GM04503 (cell line): ENCODE measurements at regions not wholly inside any gene's neighbourhood (a gene's known extent, or its start where the extent isn't known, plus 50 kb on each side); places are given as distances from the start of the nearest gene placed in this dataset.

Experiments
- DNase-seq: peaks from one replicate; pipeline ENCODE4 v3.0.0-alpha.2; 2012; ENCODE audit warnings: low read depth

DNA sequence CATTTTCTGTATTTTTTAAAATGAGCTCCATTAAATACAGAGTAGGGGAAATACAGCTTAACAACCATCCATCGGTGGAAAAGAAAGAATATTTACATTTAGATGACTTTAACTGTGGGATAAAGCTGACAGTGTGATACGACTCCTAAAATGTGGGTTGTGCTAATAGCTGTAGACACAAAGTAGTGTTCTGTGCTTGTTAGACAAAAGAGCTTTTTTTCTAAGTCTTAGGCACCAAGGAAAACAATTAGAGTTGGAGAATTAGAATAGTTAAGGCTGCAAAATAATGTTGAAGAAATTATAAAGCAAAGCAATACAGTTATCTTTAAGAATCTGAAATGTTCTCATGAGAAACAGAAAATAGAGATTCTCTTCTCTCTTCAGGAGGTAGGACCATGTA is 307.7 kb upstream of the KIRREL3 start:
- no peak for DNase-seq

DNA sequence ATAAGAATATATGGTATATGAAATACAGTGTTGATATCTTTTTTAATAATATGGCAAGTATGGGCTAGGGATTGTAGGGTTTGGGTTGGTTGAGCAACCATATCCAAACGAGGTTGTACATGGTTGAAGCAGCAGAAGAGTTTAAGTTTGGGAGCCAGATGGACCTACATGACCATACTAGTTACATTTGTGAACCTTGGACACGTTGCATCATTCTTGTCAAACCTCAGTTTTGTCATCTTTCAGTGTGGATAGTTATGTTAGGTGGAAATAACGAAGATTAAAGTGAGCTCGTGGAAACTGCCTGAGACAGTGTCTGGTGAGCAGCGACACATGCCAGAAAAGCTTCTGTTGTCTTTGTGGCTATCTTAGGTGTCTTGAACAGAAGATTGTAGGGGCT is 307.1 kb upstream of the KIRREL3 start:
- no peak for DNase-seq

DNA sequence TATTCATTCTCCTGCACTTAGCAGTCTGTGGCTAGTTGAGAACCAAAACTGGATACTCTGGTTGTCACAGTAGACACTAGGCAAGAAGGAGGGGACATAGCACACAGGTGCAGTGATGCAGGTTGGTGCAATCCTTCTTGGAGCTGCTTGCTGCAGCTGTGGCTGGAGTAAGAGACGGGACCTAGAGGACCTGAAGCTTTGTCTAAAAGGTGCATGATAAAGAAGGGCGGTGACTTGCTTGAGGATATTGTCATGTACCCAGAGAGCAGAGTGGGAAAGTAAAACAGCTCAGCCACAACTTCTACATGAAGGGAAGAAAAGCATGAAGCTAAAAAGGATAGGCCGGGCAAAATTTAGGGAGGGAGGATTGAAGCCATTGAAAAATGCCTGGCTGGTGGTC is 304.1 kb upstream of the KIRREL3 start:
- no peak for DNase-seq

DNA sequence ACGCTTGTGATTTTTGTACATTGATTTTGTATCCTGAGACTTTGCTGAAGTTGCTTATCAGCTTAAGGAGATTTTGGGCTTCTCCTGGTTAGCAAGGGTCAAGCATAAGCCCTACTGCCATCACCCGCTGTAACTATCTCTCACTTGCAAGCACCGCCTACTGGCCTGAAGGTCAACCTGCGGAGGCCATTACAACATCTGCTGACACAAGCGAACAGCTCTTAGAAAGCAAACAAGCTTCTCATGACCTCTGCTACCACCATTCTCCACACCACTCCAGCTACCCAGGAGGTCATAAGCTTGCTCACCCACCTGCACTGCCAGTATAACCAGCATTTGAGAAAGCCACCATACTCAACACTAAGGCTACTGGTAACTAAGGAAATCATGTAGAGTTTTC is 288.4 kb upstream of the KIRREL3 start:
- DNase-seq = no peak

DNA sequence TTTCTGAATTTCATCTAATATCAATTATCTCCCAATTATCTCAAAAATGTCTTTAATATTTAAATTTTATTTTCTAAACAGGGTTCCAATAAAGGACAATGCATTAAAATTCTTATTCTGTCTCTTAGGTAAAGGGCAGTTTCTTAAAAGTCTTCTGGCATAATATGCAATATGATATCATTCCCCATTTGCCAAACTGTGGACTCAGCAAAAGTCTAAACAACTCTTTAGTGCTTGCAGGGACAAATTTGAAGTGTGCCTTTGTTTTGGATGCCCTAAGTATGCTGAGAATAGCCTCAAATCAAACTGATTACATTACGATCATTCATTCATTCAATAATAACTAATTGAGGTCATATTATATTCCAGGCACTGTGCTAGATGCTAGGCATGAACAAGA is 281.0 kb upstream of the KIRREL3 start:
- DNase-seq = no peak

DNA sequence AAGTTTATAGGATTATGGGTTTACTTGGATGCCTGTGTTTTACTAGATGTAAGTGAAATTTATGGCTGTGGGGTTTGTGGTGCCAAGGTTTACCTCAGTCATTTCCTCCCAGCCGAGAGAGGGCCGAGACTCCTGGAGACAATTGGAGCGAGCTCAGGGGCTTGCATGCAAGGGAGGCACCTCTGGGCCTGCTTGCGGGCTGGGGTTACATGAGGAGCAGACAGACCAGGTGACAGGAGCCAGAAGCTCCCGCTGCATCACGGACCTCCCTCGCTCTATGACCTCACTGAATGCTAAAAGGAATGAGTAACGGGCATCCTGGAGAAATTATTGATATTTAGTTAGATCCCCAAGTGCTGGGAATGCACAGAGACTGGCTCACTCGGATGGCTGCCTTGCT is 275.2 kb upstream of the KIRREL3 start:
- no peak for DNase-seq

DNA sequence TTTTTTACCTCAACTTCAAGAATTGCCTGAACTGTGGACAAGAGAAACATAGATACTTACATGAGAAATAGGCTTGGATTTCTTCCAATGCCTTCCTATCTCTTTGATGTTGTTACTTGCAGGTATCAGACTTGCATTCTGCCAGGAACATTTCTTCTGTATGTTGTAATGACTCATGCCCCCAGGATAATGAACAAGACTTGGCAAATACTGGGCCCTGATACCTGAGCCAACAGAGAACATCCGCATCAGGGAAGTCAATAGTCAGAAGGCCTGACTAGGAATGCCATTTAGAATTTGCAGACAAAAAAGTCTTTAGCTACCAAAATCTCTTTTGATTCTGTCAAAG is 273.7 kb upstream of the KIRREL3 start:
- DNase-seq = no peak

DNA sequence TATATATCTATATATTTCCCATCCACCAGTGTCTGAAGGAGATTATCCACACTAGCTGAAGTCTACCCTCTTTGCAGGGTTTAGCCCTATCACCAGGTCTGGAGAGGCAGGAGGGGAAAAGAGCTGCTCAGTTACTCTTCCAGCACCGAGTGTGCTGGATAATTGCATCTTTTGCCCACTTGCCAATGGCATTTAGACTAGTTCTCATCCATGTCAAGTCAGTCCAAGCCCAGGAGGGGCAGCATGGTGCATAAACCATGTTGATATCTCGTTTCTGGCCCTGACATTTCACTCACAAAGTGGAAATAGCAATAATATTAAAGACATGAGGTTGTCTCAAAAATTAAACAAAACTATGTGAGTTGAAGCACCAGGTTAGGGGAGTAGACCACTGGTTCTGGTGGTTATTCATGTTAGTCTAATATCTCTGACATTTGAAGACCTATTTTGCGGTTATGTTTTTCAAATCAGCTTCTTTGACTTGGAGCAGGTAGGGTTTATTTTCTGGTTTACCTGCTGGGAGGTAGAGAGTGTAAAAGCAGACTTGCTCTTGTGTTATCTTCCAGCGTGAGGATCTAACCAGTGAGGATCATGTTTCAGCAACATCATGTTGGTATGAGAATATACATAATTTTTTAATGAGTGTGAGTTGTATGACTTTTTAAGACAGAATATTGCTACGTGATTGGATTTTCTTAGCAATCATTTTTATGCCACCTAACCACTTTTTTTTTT is 273.2 kb upstream of the KIRREL3 start:
- no peak for DNase-seq

DNA sequence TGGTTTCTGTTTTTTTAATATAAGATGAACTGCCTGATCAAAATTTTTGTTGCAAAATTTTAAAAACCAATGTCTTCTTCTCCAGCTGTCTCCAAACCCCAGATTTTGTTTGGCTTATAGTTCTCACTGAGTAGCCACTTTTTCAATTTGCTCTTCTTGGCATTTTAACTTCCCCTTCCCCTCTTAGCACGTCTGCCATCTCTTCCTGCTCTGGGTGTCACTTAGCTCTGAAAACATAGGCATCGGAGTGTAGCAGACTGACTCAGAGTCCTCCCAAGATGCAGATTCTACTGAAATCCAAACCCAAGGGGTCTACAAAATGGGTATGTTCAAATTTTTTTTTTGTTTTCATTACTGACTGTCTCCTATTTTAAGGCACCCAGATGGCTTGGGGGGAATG is 270.3 kb upstream of the KIRREL3 start:
- no peak for DNase-seq

DNA sequence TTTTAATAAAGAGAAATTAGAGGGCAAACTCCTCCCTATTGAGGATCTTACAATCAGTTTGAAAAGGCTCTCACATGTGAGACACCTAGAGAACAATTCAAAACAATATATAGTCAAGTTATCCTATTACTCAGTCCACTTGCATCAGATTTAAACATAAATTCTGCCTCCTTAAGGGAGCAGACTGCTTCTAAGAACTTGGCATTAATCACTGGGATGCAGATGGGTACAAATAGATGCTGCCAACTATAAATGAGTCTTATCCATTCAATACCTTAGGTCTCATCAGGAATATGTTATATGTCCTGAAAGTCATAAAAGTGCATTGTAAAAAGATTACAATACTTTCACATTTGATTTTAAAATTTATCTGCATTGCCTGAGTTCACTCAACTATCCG is 269.3 kb upstream of the KIRREL3 start:
- no peak for DNase-seq

DNA sequence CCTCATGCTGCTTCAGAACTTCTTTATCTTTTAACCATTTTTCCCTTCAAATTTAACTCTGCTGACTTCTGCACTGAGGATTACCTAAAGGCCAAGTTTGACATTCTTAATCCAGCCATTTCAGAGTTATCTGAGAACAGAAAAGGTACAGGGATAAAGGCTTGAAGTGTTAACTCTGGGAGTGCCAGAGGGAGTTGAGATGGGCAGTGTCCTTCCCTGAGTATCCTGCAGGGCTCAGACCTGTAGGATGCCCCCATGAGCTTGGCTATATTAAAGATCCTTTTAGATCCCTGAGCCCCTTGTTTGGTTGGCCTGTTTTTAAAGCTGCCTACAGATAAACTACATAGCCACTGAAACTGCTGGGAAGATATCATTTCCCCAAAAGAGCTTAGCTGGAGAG is 268.4 kb upstream of the KIRREL3 start:
- DNase-seq = no peak

DNA sequence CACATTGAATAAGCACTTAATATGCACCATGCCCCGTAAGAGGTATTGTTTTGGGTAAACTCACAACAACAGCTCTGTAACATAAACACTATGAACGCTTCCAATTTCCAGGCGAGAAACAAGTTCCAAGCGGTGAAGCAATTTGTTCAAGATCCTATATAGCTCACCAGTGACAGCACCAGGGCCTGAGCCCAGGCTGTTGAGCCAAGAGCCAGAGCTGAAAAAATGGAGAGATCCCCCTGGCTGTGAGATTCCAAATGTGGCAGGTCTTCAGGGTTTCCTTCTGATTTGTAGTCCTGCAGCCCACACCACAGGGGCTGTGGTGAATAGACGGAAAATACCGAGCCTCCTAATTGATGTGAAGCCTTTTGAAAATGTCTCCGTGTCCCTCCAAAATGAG is 268.0 kb upstream of the KIRREL3 start:
- no peak for DNase-seq

DNA sequence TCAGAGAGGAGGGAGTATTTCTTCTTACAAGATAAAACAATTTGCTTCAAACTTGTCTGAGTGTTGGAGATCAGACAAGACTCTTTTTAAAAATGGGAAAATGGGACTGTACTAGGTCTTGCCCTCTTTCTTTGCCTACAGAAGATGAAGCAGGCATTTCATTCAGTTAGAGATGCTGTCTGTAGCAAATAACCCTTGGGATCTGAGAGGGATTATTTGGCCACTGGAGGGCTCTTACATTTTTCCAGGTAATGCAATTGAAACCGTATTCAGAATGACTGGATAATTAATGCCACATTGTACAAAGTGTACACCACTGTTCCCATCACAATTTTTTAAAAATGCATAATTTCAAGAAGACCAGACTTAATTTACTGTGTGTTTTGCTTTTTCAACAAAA is 258.5 kb upstream of the KIRREL3 start:
- no peak for DNase-seq

DNA sequence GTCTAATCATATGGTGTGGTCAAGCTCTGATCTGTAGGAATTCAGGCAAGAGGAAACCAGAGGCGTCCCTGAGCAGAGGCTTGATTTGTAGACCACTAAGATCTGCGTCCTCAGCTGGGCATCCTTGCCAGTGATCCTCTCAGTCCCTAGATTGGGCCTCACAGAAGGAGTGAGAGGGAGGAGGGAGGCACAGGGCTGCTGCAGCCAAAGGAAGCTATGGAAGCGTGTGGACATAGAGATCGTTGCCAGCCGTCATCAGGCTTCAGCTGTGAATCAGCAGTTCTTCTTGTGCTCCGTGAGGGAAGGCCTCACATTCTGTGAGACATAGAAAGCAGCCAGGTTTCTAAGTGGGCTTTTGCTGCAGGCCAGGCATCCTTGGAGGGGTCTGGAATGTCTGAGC is 254.6 kb upstream of the KIRREL3 start:
- DNase-seq = no peak

DNA sequence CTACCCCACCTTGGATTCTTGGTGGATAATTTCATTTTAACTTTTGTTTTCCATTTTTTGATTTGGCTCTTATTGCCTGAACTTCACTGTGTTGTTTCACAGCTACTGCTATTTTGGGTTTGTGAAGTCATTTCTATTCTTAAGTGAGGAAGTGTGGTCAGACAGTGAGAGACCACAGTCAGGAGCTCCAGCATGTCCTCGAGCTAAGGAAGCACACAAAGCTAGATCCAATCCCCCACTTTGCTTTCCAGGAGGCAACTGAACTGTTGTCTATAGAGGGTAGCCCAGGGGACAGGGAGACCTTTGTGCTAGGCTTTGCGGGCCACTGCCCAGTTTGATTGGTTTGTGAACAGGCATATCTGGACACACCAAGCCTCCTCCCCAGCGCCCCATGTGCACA is 251.8 kb upstream of the KIRREL3 start:
- no peak for DNase-seq

DNA sequence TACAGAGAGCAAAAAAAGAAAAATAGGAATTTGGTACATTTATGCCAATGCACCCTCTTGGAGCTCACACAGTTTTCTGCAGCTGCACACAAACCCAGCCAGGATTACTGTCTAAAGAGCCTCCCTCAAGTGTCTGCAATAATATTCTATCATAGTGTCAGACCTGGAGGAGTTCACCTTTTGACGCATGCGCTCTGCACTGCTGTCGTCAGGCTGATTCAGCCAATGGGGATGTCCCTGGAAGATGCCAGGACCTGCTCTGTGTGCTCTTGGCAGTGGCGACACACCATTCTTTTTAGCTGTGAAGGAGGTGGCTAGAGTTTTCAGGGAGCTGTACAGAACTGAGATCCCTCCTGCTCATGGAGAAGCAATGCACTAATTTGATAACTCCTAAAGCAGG is 249.0 kb upstream of the KIRREL3 start:
- DNase-seq = no peak

DNA sequence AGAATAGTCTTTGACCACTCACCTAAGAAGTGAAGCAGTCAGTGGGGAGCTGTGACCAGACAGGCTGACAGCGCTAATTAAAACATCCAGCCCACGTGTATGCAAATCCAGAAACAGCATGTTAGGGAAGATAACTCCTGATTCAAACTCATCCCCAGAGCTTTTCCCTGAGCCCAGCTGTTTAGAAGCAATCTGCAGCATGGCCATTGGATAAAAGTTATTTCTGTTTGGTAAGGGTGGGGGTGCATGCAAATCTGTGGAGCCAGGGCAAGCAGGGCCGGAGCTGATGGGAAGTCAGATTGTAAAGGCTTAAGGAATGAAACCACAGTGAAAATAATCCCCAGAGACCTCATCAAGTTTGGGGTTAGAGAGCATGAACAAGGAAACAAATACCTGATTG is 247.9 kb upstream of the KIRREL3 start:
- no peak for DNase-seq

DNA sequence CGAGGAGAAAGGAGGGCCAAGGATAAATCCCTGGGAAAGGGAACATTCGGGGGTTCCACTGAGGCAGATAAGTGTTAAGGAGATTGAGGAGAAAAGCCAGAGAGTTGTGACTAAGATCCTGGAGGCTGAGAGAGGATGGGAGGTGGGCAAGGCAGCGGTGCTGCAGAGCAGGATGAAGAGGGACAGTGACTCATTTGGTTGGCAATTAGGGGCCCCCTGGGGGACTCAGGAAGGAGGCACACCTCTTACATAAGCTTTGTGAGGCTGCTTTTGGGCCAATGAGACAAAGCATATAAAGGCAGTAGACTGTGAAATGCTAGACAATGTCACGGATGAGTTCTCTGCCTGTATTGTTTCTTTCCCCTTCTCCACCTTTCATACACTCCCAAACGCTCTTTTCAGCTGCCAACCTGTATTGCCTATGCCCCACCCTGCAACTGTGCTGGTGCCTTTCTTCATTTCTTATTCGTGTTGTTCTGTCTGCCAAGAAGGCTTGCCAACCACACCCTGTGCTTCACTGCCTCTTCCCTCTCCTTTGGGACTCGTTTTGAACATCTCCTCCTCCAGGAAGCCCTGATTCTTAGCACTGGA is 246.8 kb upstream of the KIRREL3 start:
- no peak for DNase-seq

DNA sequence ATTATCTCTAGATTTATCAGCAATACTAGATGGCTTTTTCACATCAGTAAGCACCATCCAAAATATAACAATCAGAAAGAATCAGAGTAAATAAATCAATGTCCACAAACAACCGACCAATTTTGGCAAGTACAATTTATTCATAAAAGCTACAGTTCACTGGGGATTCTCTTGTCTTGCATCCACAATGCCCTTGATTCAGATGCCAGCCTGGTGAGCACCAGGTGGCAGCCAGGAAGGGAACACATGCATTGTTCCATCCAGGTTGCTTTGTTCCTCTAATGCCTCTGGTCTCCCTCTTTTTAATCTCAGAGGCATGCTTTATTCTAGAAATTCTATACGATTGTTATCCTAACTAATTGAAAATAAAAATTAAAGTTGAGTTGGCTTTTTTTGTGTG is 242.1 kb upstream of the KIRREL3 start:
- DNase-seq = no peak

DNA sequence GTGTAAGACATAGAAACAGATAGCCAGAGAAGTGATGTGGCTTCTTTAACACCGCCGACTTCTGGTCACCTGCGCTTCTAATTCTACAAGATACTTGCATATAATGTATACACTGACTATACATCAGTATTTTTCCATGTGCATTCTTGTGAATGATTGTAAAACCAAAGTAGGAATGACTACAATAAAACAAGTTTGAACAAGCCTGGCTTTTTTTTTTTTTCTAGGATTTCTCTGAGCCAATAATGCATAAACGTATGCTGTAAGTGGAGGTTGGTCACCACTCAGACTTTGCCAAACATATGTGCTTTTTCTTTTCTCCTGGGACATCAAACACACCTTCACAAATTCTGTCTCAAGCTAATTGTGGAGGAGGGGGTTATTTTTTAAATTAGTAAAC is 237.8 kb upstream of the KIRREL3 start:
- no peak for DNase-seq

DNA sequence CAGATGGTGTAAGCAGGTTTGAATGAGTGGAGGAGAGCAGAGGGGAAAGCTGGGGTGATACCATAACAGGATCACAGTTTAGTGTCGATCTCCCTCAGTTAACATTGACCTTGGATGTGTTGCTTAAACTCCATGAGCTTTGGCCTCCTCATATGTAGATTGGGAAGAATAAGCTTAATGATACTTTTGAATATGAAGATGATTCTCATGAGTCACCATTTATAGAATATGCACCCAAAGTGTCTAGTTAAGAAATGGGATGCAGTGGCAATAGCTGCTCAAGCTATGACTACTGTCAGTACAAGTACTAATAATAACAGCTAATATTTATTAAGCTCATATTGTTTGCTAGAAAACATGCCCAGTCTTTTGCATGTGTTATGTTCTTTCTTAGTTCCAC is 236.2 kb upstream of the KIRREL3 start:
- no peak for DNase-seq

DNA sequence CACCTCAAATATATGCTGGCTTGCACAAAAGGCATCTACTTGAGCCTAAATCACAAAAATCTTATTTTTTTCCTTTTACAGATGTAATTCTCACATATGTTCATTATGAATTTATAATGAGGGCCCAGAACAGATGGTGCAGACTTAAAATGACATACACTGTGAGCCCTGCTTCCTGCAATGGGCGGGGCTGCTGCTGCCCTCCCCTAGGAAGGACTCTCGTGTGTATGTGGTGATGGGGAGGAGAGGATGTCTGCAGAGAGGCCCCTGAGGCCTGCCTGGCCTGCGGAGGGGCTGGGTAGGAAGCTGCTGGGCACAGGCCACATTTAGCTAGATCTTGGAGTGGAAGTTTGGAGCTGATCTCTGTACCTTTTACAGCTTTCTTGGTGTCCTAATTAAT is 233.4 kb upstream of the KIRREL3 start:
- DNase-seq = no peak

DNA sequence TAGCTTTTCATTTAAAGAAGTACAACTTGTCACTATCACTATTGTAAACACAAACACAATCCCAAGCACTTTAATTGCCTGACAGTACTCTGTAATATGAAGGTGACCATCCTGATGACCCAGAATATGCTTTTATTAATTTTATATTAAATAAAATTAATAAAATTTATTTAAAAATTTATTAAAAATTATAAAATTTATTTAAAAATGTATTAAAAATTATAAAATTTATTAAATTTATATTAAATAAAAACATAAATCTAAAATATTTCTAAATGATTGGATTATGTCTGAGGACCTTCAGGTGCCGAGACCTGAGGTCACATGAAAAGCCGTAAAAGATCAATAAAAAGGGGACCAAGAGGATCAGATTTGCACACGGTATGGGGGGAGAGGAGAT is 229.8 kb upstream of the KIRREL3 start:
- no peak for DNase-seq

DNA sequence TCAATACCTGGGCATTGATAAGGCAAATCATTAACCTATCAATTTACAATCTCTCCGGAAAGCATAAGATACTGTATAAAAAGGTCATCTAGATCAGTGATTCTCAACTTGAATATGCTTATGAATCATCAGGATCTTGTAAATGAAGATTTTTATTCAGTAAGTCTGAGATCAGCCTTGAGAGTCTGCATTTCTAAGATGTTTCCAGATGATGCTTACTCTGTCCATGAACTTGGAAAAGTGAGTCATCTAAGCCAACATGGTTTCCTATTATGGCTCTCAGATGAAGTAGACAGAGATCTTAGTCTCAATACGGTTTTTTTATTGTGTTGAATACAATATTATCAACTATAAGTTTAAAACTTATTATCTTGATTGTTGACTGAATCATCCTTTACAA is 226.4 kb upstream of the KIRREL3 start:
- DNase-seq = no peak

DNA sequence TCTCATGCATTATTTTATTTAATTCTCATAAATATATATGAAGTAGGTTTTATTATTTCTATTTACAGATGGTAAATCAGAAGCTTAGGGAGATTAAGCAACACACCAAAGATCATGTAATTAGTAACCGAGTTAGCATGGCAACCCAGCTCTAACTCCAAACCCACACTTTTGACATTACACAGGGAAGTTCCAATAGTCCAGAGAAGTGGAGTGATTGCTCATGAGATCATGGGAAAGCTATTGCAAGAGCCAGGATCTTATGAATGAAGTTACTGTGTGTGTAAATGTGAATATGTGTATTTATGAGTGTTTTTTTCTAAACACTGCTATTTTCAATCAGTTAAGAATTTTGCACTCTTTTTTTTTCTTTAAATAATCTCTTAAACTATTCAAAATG is 225.8 kb upstream of the KIRREL3 start:
- no peak for DNase-seq
